Osteocyte (in vitro differentiated cells): ENCODE measurements at regions not wholly inside any gene's neighbourhood (a gene's known extent, or its start where the extent isn't known, plus 50 kb on each side); places are given as distances from the start of the nearest gene placed in this dataset.
A peak's percentile ranks its signal among the peaks of the same experiment; 100 is the strongest.

ENCODE experiments used
- DNase-seq: peaks from one replicate; pipeline ENCODE4 v3.0.0; 2021; ENCODE audit warnings: mixed read lengths; ENCODE audit not compliant: unreplicated experiment; ENCODE audit errors: extremely low spot score
- H3K27ac Mint-ChIP-seq: one replicate; pipeline ENCODE4 v1.8.0; 2021; ENCODE audit warnings: mild to moderate bottlenecking, mixed read lengths; ENCODE audit not compliant: unreplicated experiment
- H3K27me3 Mint-ChIP-seq: one replicate; pipeline ENCODE4 v1.8.0; 2021; ENCODE audit warnings: mixed read lengths; ENCODE audit not compliant: unreplicated experiment
- H3K36me3 Mint-ChIP-seq: one replicate; pipeline ENCODE4 v1.8.0; 2021; ENCODE audit warnings: mixed read lengths; ENCODE audit not compliant: unreplicated experiment
- H3K4me1 Mint-ChIP-seq: one replicate; pipeline ENCODE4 v1.8.0; 2021; ENCODE audit warnings: mixed read lengths; ENCODE audit not compliant: unreplicated experiment
- H3K4me3 Mint-ChIP-seq: one replicate; pipeline ENCODE4 v1.8.0; 2021; ENCODE audit warnings: mild to moderate bottlenecking, moderate library complexity, mixed read lengths; ENCODE audit not compliant: unreplicated experiment
- H3K9me3 Mint-ChIP-seq: one replicate; pipeline ENCODE4 v1.8.0; 2021; ENCODE audit warnings: mixed read lengths; ENCODE audit not compliant: unreplicated experiment
- CTCF ChIP-seq: fragments of 200-600 bp; sonication (generic); IDR thresholded peaks from 2 replicates; pipeline ENCODE4 v1.5.0; 2021; ENCODE audit warnings: antibody characterized with exemption, mild to moderate bottlenecking, moderate library complexity

- no peak overlapping the region for H3K4me3 Mint-ChIP-seq
- DNase-seq = no peak
- H3K27me3 Mint-ChIP-seq = no peaks in the 10 kb centered on the region
- H3K9me3 Mint-ChIP-seq = no peaks in the 10 kb centered on the region
- TF ChIP-seq CTCF = no peak
- H3K36me3 Mint-ChIP-seq = no peaks in the 10 kb centered on the region
- peaks cover 26% of the 10 kb centered on the region for H3K4me1 Mint-ChIP-seq
- H3K27ac Mint-ChIP-seq = no peak overlapping the region
Measured at GRCh38 chr3:106734712-106735111, 642.5 kb upstream of the CCDC54 start.

GRCh38 chr3:106737265-106737664 is 640.0 kb upstream of the CCDC54 start:
- no peak overlapping the region for H3K27ac Mint-ChIP-seq
- no peaks in the 10 kb centered on the region for H3K27me3 Mint-ChIP-seq
- peaks cover 24% of the 10 kb centered on the region for H3K4me1 Mint-ChIP-seq
- no peak overlapping the region for H3K4me3 Mint-ChIP-seq
- H3K36me3 Mint-ChIP-seq = no peaks in the 10 kb centered on the region
- DNase-seq = no peak
- TF ChIP-seq CTCF = no peak
- H3K9me3 Mint-ChIP-seq = no peaks in the 10 kb centered on the region

GRCh38 chr3:106740116-106740515 is 637.1 kb upstream of the CCDC54 start:
- H3K4me3 Mint-ChIP-seq = peak overlapping the region; percentile 16
- no peak overlapping the region for H3K27ac Mint-ChIP-seq
- H3K36me3 Mint-ChIP-seq = no peaks in the 10 kb centered on the region
- no peaks in the 10 kb centered on the region for H3K27me3 Mint-ChIP-seq
- H3K4me1 Mint-ChIP-seq = peaks cover 19% of the 10 kb centered on the region
- H3K9me3 Mint-ChIP-seq = no peaks in the 10 kb centered on the region
- no peak for DNase-seq
- TF ChIP-seq CTCF = no peak

- Mint-ChIP-seq H3K27ac (no peak overlapping the region), H3K27me3 (no peaks in the 10 kb centered on the region), H3K4me3 (no peak overlapping the region), H3K36me3 (no peaks in the 10 kb centered on the region), H3K4me1 (peaks cover 17% of the 10 kb centered on the region), H3K9me3 (no peaks in the 10 kb centered on the region)
- no peak for DNase-seq
- TF ChIP-seq CTCF = no peak
Measured at GRCh38 chr3:106745344-106746168, 631.7 kb upstream of the CCDC54 start.

GRCh38 chr3:106746286-106746685 is 631.0 kb upstream of the CCDC54 start:
- H3K9me3 Mint-ChIP-seq = no peaks in the 10 kb centered on the region
- H3K4me3 Mint-ChIP-seq = no peak overlapping the region
- no peak for DNase-seq
- H3K27me3 Mint-ChIP-seq = no peaks in the 10 kb centered on the region
- H3K36me3 Mint-ChIP-seq = no peaks in the 10 kb centered on the region
- no peak overlapping the region for H3K27ac Mint-ChIP-seq
- TF ChIP-seq CTCF = no peak
- H3K4me1 Mint-ChIP-seq = peaks cover 11% of the 10 kb centered on the region
